ENCODE measurements at regions not wholly inside any gene's neighbourhood (a gene's known extent, or its start where the extent isn't known, plus 50 kb on each side); places are given as distances from the start of the nearest gene placed in this dataset.

- intact Hi-C loops (cut with micrococcal nuclease): no loop called here
These were observed 271.9 kb upstream of the SMIM31 start for GRCh38 chr4:164482092-164482404.

GRCh38 chr4:164482758-164483157 lies 271.2 kb upstream of the SMIM31 start:
- intact Hi-C loops (cut with micrococcal nuclease): no loop called here

- intact Hi-C loops (cut with micrococcal nuclease): no loop called here
These were observed 270.2 kb upstream of the SMIM31 start for GRCh38 chr4:164483711-164484110.

GRCh38 chr4:164484551-164484950 lies 269.4 kb upstream of the SMIM31 start:
- intact Hi-C loops (cut with micrococcal nuclease): no loop called here

- intact Hi-C loops (cut with micrococcal nuclease): no loop called here
These were observed 268.8 kb upstream of the SMIM31 start for GRCh38 chr4:164485136-164485535.

GRCh38 chr4:164488114-164488513 lies 265.8 kb upstream of the SMIM31 start:
- intact Hi-C loops (cut with micrococcal nuclease): no loop called here

GRCh38 chr4:164501074-164501473 lies 252.9 kb upstream of the SMIM31 start:
- intact Hi-C loops (cut with micrococcal nuclease): no loop called here

- intact Hi-C loops (cut with micrococcal nuclease): no loop called here
These were observed 250.1 kb upstream of the SMIM31 start for GRCh38 chr4:164503874-164504273.

GRCh38 chr4:164508097-164508496 lies 245.8 kb upstream of the SMIM31 start:
- intact Hi-C loops (cut with micrococcal nuclease): no loop called here

GRCh38 chr4:164508771-164509170 lies 245.2 kb upstream of the SMIM31 start:
- intact Hi-C loops (cut with micrococcal nuclease): no loop called here

- intact Hi-C loops (cut with micrococcal nuclease): no loop called here
These were observed 244.0 kb upstream of the SMIM31 start for GRCh38 chr4:164509951-164510350.

GRCh38 chr4:164512124-164512523 lies 241.8 kb upstream of the SMIM31 start:
- intact Hi-C loops (cut with micrococcal nuclease): no loop called here

- intact Hi-C loops (cut with micrococcal nuclease): no loop called here
These were observed 239.2 kb upstream of the SMIM31 start for GRCh38 chr4:164514765-164515164.

GRCh38 chr4:164524789-164525188 lies 229.1 kb upstream of the SMIM31 start:
- intact Hi-C loops (cut with micrococcal nuclease): no loop called here

- intact Hi-C loops (cut with micrococcal nuclease): no loop called here
These were observed 226.9 kb upstream of the SMIM31 start for GRCh38 chr4:164526933-164527583.

- intact Hi-C loops (cut with micrococcal nuclease): no loop called here
These were observed 224.9 kb upstream of the SMIM31 start for GRCh38 chr4:164529058-164529457.

- intact Hi-C loops (cut with micrococcal nuclease): no loop called here
These were observed 224.4 kb upstream of the SMIM31 start for GRCh38 chr4:164529486-164529885.

GRCh38 chr4:164531336-164531735 lies 222.6 kb upstream of the SMIM31 start:
- intact Hi-C loops (cut with micrococcal nuclease): no loop called here

- intact Hi-C loops (cut with micrococcal nuclease): no loop called here
These were observed 217.1 kb upstream of the SMIM31 start for GRCh38 chr4:164536814-164537213.

GRCh38 chr4:164538097-164538496 lies 215.8 kb upstream of the SMIM31 start:
- intact Hi-C loops (cut with micrococcal nuclease): no loop called here

- intact Hi-C loops (cut with micrococcal nuclease): no loop called here
These were observed 212.9 kb upstream of the SMIM31 start for GRCh38 chr4:164540987-164541386.

GRCh38 chr4:164542431-164542830 lies 211.5 kb upstream of the SMIM31 start:
- intact Hi-C loops (cut with micrococcal nuclease): no loop called here

GRCh38 chr4:164550989-164551712 lies 202.8 kb upstream of the SMIM31 start:
- intact Hi-C loops (cut with micrococcal nuclease): no loop called here

All from T-helper 2 cell treated with Interferon-gamma antibody and Interleukin-4, amounts not matched to agents 100 ng/mL and 5 ng/mL, for 36 hours (primary cell).